K562 (cell line): ENCODE measurements at regions not wholly inside any gene's neighbourhood (a gene's known extent, or its start where the extent isn't known, plus 50 kb on each side); places are given as distances from the start of the nearest gene placed in this dataset.

Experiments
- ATAC-seq: fragments of 200-7000 bp; cut with Tn5 transposase; 3 replicates; pipeline ENCODE4 v1.9.1; 2020; ENCODE audit warnings: moderate library complexity
- BruUV-seq: library from RNA; stranded (reverse); fragments of 400-500 nt; replicated peaks from 2 replicates; lab custom pipeline; 2021; lab: Mats Ljungman, UMichigan
- CTCF ChIA-PET: fragments of 300-600 bp; formaldehyde crosslinking; extraction: SDS; loops from one replicate; lab custom pipeline; 2021; ENCODE audit warnings: low intra/inter-chr PET ratio; lab: Yijun Ruan, JAX
- POLR2A ChIA-PET: fragments of 300-600, 350-650 bp; sonication (Branson Sonifier 250); formaldehyde crosslinking; extraction: SDS; loops from one replicate; lab custom pipeline; 2021; ENCODE audit warnings: antibody characterized with exemption, inconsistent platforms; lab: Yijun Ruan, JAX
- DNase-seq, 4 experiments: peaks; one replicate each; pipeline versions ENCODE4 v3.0.0 to v3.0.0-alpha.2; 2011 to 2018; ENCODE audit warnings: low spot score in 3 of 4, mixed read lengths in 3 of 4; ENCODE audit errors: extremely low read depth in 1 of 4
- FAIRE-seq: peaks from 2 replicates; lab custom pipeline; 2011; peaks lifted over from hg19 to GRCh38; lab: Jason Lieb, UNC
- H2AFZ ChIP-seq: 2 replicates; pipeline ENCODE4 v1.6.0; 2011; ENCODE audit warnings: low read depth, low read length, control low read depth, inconsistent platforms
- H3K27ac ChIP-seq: fragments of 200-600 bp; 3 replicates; pipeline ENCODE4 v1.8.0; 2011; ENCODE audit warnings: low read depth, mild to moderate bottlenecking, control low read depth, inconsistent platforms, low read length, moderate library complexity, mixed read lengths; ENCODE audit errors: extremely low read depth
- H3K27me3 ChIP-seq, 2 experiments: fragments of 300-600 bp in 1 of 2; 2 replicates in 1 of 2; 3 replicates in 1 of 2; pipeline versions ENCODE4 v1.6.0 to v1.8.0; 2011; ENCODE audit warnings: inconsistent platforms in 2 of 2, low read length in 2 of 2, mild to moderate bottlenecking in 1 of 2, mixed read lengths in 1 of 2, moderate library complexity in 1 of 2; ENCODE audit not compliant: control insufficient read depth in 2 of 2, insufficient read depth in 2 of 2
- H3K36me3 ChIP-seq: fragments of 300-600 bp; 3 replicates; pipeline ENCODE4 v1.8.0; 2011; ENCODE audit warnings: mild to moderate bottlenecking, low read length, inconsistent platforms; ENCODE audit not compliant: control insufficient read depth, insufficient read depth
- H3K4me1 ChIP-seq, 2 experiments: fragments of 200-600 bp in 1 of 2; replicated peaks in 1 of 2; 2 replicates in 1 of 2; 3 replicates in 1 of 2; pipeline versions ENCODE4 v1.5.1 to v1.8.0; 2011; ENCODE audit warnings: inconsistent platforms in 2 of 2, low read length in 2 of 2, mild to moderate bottlenecking in 1 of 2, mixed read lengths in 1 of 2, moderate library complexity in 1 of 2; ENCODE audit not compliant: control insufficient read depth in 2 of 2, insufficient read depth in 2 of 2
- H3K4me2 ChIP-seq: 2 replicates; pipeline ENCODE4 v1.6.1; 2011; ENCODE audit warnings: low read length, control low read depth, inconsistent platforms, mixed read lengths; ENCODE audit not compliant: insufficient read depth
- H3K4me3 ChIP-seq: fragments of 200-600 bp; sonication (generic), shearing (Covaris generic); 2 replicates; pipeline ENCODE4 v1.5.1; 2016; ENCODE audit warnings: control low read depth, inconsistent platforms
- H3K79me2 ChIP-seq: fragments of 200-600 bp; 3 replicates; pipeline ENCODE4 v1.8.0; 2011; ENCODE audit warnings: low read length, inconsistent platforms; ENCODE audit not compliant: control insufficient read depth, insufficient read depth
- H3K9ac ChIP-seq, 2 experiments: 2 replicates each; pipeline versions ENCODE4 v1.6.0 to v1.6.1; 2011; ENCODE audit warnings: low read depth in 2 of 2, low read length in 2 of 2, control low read depth in 1 of 2, inconsistent platforms in 1 of 2, mild to moderate bottlenecking in 1 of 2, mixed read lengths in 1 of 2; ENCODE audit not compliant: insufficient read depth in 1 of 2
- H3K9me1 ChIP-seq: one replicate; pipeline ENCODE4 v1.6.0; 2011; ENCODE audit warnings: inconsistent platforms, mild to moderate bottlenecking, low read length, moderate library complexity; ENCODE audit not compliant: control insufficient read depth, insufficient read depth
- H3K9me3 ChIP-seq: replicated peaks from 2 replicates; pipeline ENCODE4 v1.5.1; 2011; ENCODE audit warnings: low read depth, low read length, inconsistent platforms; ENCODE audit not compliant: control insufficient read depth, insufficient read depth
- H4K20me1 ChIP-seq: replicated peaks from 2 replicates; pipeline ENCODE4 v1.6.1; 2011; ENCODE audit warnings: low read length, inconsistent platforms, mixed read lengths; ENCODE audit not compliant: control insufficient read depth, insufficient read depth
- ATF4 ChIP-seq: fragments of 450-650 bp; formaldehyde crosslinking; IDR thresholded peaks from 2 replicates; pipeline ENCODE4 v1.4.0; 2022; ENCODE audit warnings: mild to moderate bottlenecking, moderate library complexity
- CBX5 ChIP-seq: IDR thresholded peaks from 2 replicates; pipeline ENCODE4 v1.6.1; 2014; ENCODE audit warnings: low read depth, borderline replicate concordance
- E2F4 ChIP-seq: sonication (generic); formaldehyde crosslinking; IDR thresholded peaks from 2 replicates; pipeline ENCODE4 v1.8.0; 2022; ENCODE audit warnings: mild to moderate bottlenecking, low read depth, missing genetic modification reagents
- IRF2 ChIP-seq: sonication (generic); formaldehyde crosslinking; IDR thresholded peaks from 2 replicates; pipeline ENCODE4 v1.8.1; 2022; ENCODE audit warnings: mild to moderate bottlenecking, missing genetic modification reagents
- KHSRP ChIP-seq: fragments of 450-650 bp; IDR thresholded peaks from 2 replicates; pipeline ENCODE4 v1.6.1; 2017
- MAX ChIP-seq: sonication (generic); formaldehyde crosslinking; IDR thresholded peaks from 2 replicates; pipeline ENCODE4 v1.9.0; 2022; ENCODE audit warnings: mild to moderate bottlenecking, missing genetic modification reagents
- MCM7 ChIP-seq, 2 experiments: fragments of 450-650 bp; IDR thresholded peaks; 2 replicates each; pipeline ENCODE4 v1.6.1; 2016 to 2018
- PHF8 ChIP-seq: fragments of 200-600 bp; sonication (generic); IDR thresholded peaks from 2 replicates; pipeline ENCODE4 v1.6.1; 2012; ENCODE audit warnings: mixed run types, mild to moderate bottlenecking, inconsistent platforms, low read length, moderate library complexity, borderline replicate concordance
- SIN3B ChIP-seq: fragments of 450-650 bp; IDR thresholded peaks from 2 replicates; pipeline ENCODE4 v1.6.1; 2017; ENCODE audit warnings: low read depth, mild to moderate bottlenecking, moderate library complexity
- STAT5A ChIP-seq: IDR thresholded peaks from 2 replicates; pipeline ENCODE4 v1.6.1; 2012; ENCODE audit warnings: low read length, inconsistent platforms, borderline replicate concordance
- TEAD1 ChIP-seq, 2 experiments: fragments of 450-650 bp in 1 of 2; sonication (generic) in 1 of 2; formaldehyde crosslinking; IDR thresholded peaks; 2 replicates each; pipeline versions ENCODE4 v1.4.0 to v1.8.0; 2020 to 2022; ENCODE audit warnings: mild to moderate bottlenecking in 2 of 2, missing genetic modification reagents in 1 of 2
- ZBTB12 ChIP-seq: fragments of 250-450 bp; sonication (Bioruptor Pico); IDR thresholded peaks from 2 replicates; pipeline ENCODE4 v1.4.0; 2020
- ZBTB5 ChIP-seq: fragments of 450-650 bp; IDR thresholded peaks from 2 replicates; pipeline ENCODE4 v1.6.1; 2017; ENCODE audit warnings: antibody characterized with exemption
- ZNF395 ChIP-seq: fragments of 200-800 bp; sonication (Bioruptor generic); IDR thresholded peaks from 2 replicates; pipeline ENCODE4 v1.6.1; 2017; ENCODE audit warnings: missing genetic modification characterization, missing compliant biosample characterization
- ZNF551 ChIP-seq: fragments of 250-450 bp; sonication (Bioruptor Pico); IDR thresholded peaks from 2 replicates; pipeline ENCODE4 v1.5.0; 2021; ENCODE audit warnings: mild to moderate bottlenecking, moderate library complexity
- ZNF668 ChIP-seq: fragments of 250-450 bp; sonication (Bioruptor Pico); IDR thresholded peaks from 2 replicates; pipeline ENCODE4 v1.8.0; 2022; ENCODE audit warnings: mild to moderate bottlenecking, inconsistent platforms
- WGBS: fragments of 100-300 bp; shearing (Covaris generic); methylation state at CpG from one replicate; pipeline ENCODE4 v1.1.6; 2016; ENCODE audit warnings: low coverage, mixed read lengths; ENCODE audit not compliant: insufficient coverage; ENCODE audit errors: missing lambda C conversion rate; 5-methylcytosine and 5-hydroxymethylcytosine counted together
- in situ Hi-C: fragments of 300-500 bp; cut with MboI; formaldehyde crosslinking; loops from 4 replicates; pipeline ENCODE4 v1.15.0; 2018; ENCODE audit warnings: inconsistent platforms, mixed read lengths
- intact Hi-C: fragments of 100-400 bp; cut with micrococcal nuclease; formaldehyde crosslinking; loops from 2 replicates; pipeline ENCODE4 v1.14.2; 2022

GRCh38 chr1:172779491-172779890 lies 120.6 kb downstream of the FASLG start:
- ChIA-PET POLR2A (no interaction called here), CTCF (no interaction called here)
- no peak for TF ChIP-seq ZNF551
- TF ChIP-seq ZBTB5, result no peak
- TF ChIP-seq KHSRP, result no peak
- no peak for TF ChIP-seq STAT5A
- no peak for TF ChIP-seq E2F4 (CRISPR knock-in tag)
- TF ChIP-seq ATF4 (CRISPR knock-in tag), result no peak
- no peak for TF ChIP-seq PHF8
- TF ChIP-seq CBX5, result no peak
- no peak for TF ChIP-seq ZNF395 (CRISPR knock-in tag)
- TF ChIP-seq ZNF668 (CRISPR knock-in tag), result no peak
- no peak for TF ChIP-seq TEAD1 (CRISPR knock-in tag; IDR thresholded peaks at IDR 0.05)
- TF ChIP-seq IRF2, result no peak
- TF ChIP-seq MCM7 (IDR thresholded peaks at IDR 0.05), result no peak
- TF ChIP-seq SIN3B, result no peak
- TF ChIP-seq ZBTB12 (CRISPR knock-in tag), result no peak
- no peak for TF ChIP-seq MAX (CRISPR knock-in tag)
- ATAC-seq (no peak), FAIRE-seq (no peak), DNase-seq (no peak)
- Histone ChIP-seq H3K36me3 (no peaks in the 10 kb centered on the region), H3K79me2 (no peaks in the 10 kb centered on the region), H3K9ac (no peak overlapping the region), H3K4me1 (no peaks in the 10 kb centered on the region; a peak in 1 of 5 replicates), H3K4me2 (no peak overlapping the region), H3K27me3 (no peaks in the 10 kb centered on the region), H4K20me1 (no peaks in the 10 kb centered on the region), H3K9me3 (no peaks in the 10 kb centered on the region), H2AFZ (no peak overlapping the region), H3K4me3 (no peak overlapping the region), H3K27ac (no peak overlapping the region), H3K9me1 (no peaks in the 10 kb centered on the region)
- in situ Hi-C loops (no loop called here), intact Hi-C loops (no loop called here)
- BruUV-seq, result no TSS peak
- 0% methylated on average over 3 of the region's 3 CpGs for whole genome bisulfite sequencing
